ENCODE measurements at regions not wholly inside any gene's neighbourhood (a gene's known extent, or its start where the extent isn't known, plus 50 kb on each side); places are given as distances from the start of the nearest gene placed in this dataset.

- in situ Hi-C loops (cut with HindIII; ENCODE audit: low pct_ligation_motif_present, low sequenced_read_pairs): no loop called here
- Histone ChIP-seq H3K27me3 (replicated peaks) (no peaks in the 10 kb centered on the region), H3K4me3 (ENCODE audit: low read depth, low read length) (no peak overlapping the region), H3K36me3 (replicated peaks) (no peaks in the 10 kb centered on the region), H3K27ac (no peak overlapping the region)
- DNase-seq: no peak
- TF ChIP-seq CTCF (IDR thresholded peaks at IDR 0.05; ENCODE audit: low read depth, low read length, missing control alignments): no peak
These were observed 262.0 kb upstream of the JARID2 start for GRCh38 chr6:14983599-14984518.

GRCh38 chr6:14984519-14984853, 261.4 kb upstream of the JARID2 start:
- in situ Hi-C loops (cut with HindIII; ENCODE audit: low pct_ligation_motif_present, low sequenced_read_pairs): no loop called here

GRCh38 chr6:14985366-14985765, 260.5 kb upstream of the JARID2 start:
- no peak for DNase-seq
- H3K4me3 ChIP-seq (ENCODE audit: low read depth, low read length): no peak overlapping the region
- no peak for TF ChIP-seq CTCF (IDR thresholded peaks at IDR 0.05; ENCODE audit: low read depth, low read length, missing control alignments)
- H3K27me3 ChIP-seq (replicated peaks): no peaks in the 10 kb centered on the region
- in situ Hi-C loops (cut with HindIII; ENCODE audit: low pct_ligation_motif_present, low sequenced_read_pairs): no loop called here
- H3K36me3 ChIP-seq (replicated peaks): no peaks in the 10 kb centered on the region
- H3K27ac ChIP-seq: no peak overlapping the region

More at GRCh38 chr6:14984519-14984853, 261.4 kb upstream of the JARID2 start:
- TF ChIP-seq CTCF (IDR thresholded peaks at IDR 0.05; ENCODE audit: low read depth, low read length, missing control alignments): no peak
- DNase-seq: no peak
- Histone ChIP-seq H3K27ac (no peak overlapping the region), H3K36me3 (replicated peaks) (no peaks in the 10 kb centered on the region), H3K27me3 (replicated peaks) (no peaks in the 10 kb centered on the region), H3K4me3 (ENCODE audit: low read depth, low read length) (peak overlapping the region; percentile 22)

GRCh38 chr6:14986370-14986769, 259.5 kb upstream of the JARID2 start:
- in situ Hi-C loops (cut with HindIII; ENCODE audit: low pct_ligation_motif_present, low sequenced_read_pairs): no loop called here
- no peak for TF ChIP-seq CTCF (IDR thresholded peaks at IDR 0.05; ENCODE audit: low read depth, low read length, missing control alignments)
- Histone ChIP-seq H3K4me3 (ENCODE audit: low read depth, low read length) (no peak overlapping the region), H3K27ac (no peak overlapping the region), H3K36me3 (replicated peaks) (no peaks in the 10 kb centered on the region), H3K27me3 (replicated peaks) (no peaks in the 10 kb centered on the region)
- no peak for DNase-seq

GRCh38 chr6:14987490-14987889, 258.4 kb upstream of the JARID2 start:
- no peak for DNase-seq
- no peak overlapping the region for H3K4me3 ChIP-seq (ENCODE audit: low read depth, low read length)
- no peak overlapping the region for H3K27ac ChIP-seq
- TF ChIP-seq CTCF (IDR thresholded peaks at IDR 0.05; ENCODE audit: low read depth, low read length, missing control alignments): no peak
- in situ Hi-C loops (cut with HindIII; ENCODE audit: low pct_ligation_motif_present, low sequenced_read_pairs): no loop called here
- H3K27me3 ChIP-seq (replicated peaks): no peaks in the 10 kb centered on the region
- H3K36me3 ChIP-seq (replicated peaks): no peaks in the 10 kb centered on the region

GRCh38 chr6:14992382-14992781, 253.5 kb upstream of the JARID2 start:
- TF ChIP-seq CTCF (IDR thresholded peaks at IDR 0.05; ENCODE audit: low read depth, low read length, missing control alignments): no peak

More at GRCh38 chr6:14992382-14992781, 253.5 kb upstream of the JARID2 start:
- no peak overlapping the region for H3K4me3 ChIP-seq (ENCODE audit: low read depth, low read length)
- H3K36me3 ChIP-seq (replicated peaks): no peaks in the 10 kb centered on the region
- in situ Hi-C loops (cut with HindIII; ENCODE audit: low pct_ligation_motif_present, low sequenced_read_pairs): no loop called here
- no peak overlapping the region for H3K27ac ChIP-seq
- no peak for DNase-seq
- no peaks in the 10 kb centered on the region for H3K27me3 ChIP-seq (replicated peaks)
